H1 (cell line): ENCODE measurements at regions not wholly inside any gene's neighbourhood (a gene's known extent, or its start where the extent isn't known, plus 50 kb on each side); places are given as distances from the start of the nearest gene placed in this dataset.

Experiments used
- CTCF ChIA-PET: fragments of 300-600 bp; sonication (Branson Sonifier 250); formaldehyde crosslinking; loops from one replicate; lab custom pipeline; 2021; ENCODE audit not compliant: partially characterized antibody; lab: Charles Lee
- POLR2A ChIA-PET: fragments of 300-600 bp; sonication (Branson Sonifier 250); formaldehyde crosslinking; loops from one replicate; lab custom pipeline; 2021; ENCODE audit warnings: inconsistent platforms; ENCODE audit not compliant: partially characterized antibody; lab: Charles Lee
- DNase-seq, 2 experiments: peaks; one replicate each; pipeline versions ENCODE4 v3.0.0 to v3.0.0-alpha.2; 2010 to 2022; ENCODE audit warnings: low spot score in 2 of 2, low read depth in 1 of 2, mixed read lengths in 1 of 2
- FAIRE-seq: peaks from 2 replicates; lab custom pipeline; 2011; peaks lifted over from hg19 to GRCh38; lab: Jason Lieb, UNC
- H2AFZ ChIP-seq: 2 replicates; pipeline ENCODE4 v1.8.1; 2012; ENCODE audit warnings: low read length, inconsistent platforms
- H2AK5ac ChIP-seq: 2 replicates; pipeline ENCODE4 v1.6.1; 2013; ENCODE audit warnings: low read depth, low read length
- H2BK120ac ChIP-seq: replicated peaks from 2 replicates; pipeline ENCODE3; 2013; ENCODE audit warnings: low read depth, low read length, inconsistent platforms
- H2BK12ac ChIP-seq: 2 replicates; pipeline ENCODE4 v1.6.1; 2013; ENCODE audit warnings: low read depth, low read length
- H2BK15ac ChIP-seq: 2 replicates; pipeline ENCODE4 v1.6.1; 2013; ENCODE audit warnings: low read length
- H2BK20ac ChIP-seq: 2 replicates; pipeline ENCODE4 v1.6.1; 2013; ENCODE audit warnings: low read length
- H2BK5ac ChIP-seq: 2 replicates; pipeline ENCODE4 v1.6.1; 2013; ENCODE audit warnings: low read depth, low read length
- H3K14ac ChIP-seq: 2 replicates; pipeline ENCODE4 v1.6.1; 2013; ENCODE audit warnings: inconsistent platforms; ENCODE audit not compliant: insufficient read length
- H3K18ac ChIP-seq: 2 replicates; pipeline ENCODE4 v1.6.1; 2013; ENCODE audit warnings: low read length; ENCODE audit errors: extremely low read depth
- H3K23ac ChIP-seq: 2 replicates; pipeline ENCODE4 v1.6.1; 2013; ENCODE audit warnings: inconsistent platforms; ENCODE audit not compliant: insufficient read length
- H3K23me2 ChIP-seq: 2 replicates; pipeline ENCODE4 v1.6.1; 2013; ENCODE audit warnings: low read depth, low read length
- H3K27ac ChIP-seq: 2 replicates; pipeline ENCODE4 v1.6.1; 2011; ENCODE audit warnings: low read depth, low read length, inconsistent platforms
- H3K27me3 ChIP-seq, 4 experiments: replicated peaks in 1 of 4; 1 replicate in 1 of 4; 2 replicates in 3 of 4; pipeline versions ENCODE4 v1.6.1 to v1.8.1; 2011 to 2013; ENCODE audit warnings: low read length in 3 of 4, mild to moderate bottlenecking in 3 of 4, inconsistent platforms in 2 of 4, mixed read lengths in 2 of 4, moderate library complexity in 1 of 4; ENCODE audit not compliant: control insufficient read depth in 3 of 4, insufficient read depth in 3 of 4; ENCODE audit errors: extremely low read depth in 1 of 4
- H3K36me3 ChIP-seq, 4 experiments: 2 replicates each; pipeline versions ENCODE4 v1.6.1 to v1.8.1; 2011 to 2013; ENCODE audit warnings: mild to moderate bottlenecking in 4 of 4, low read length in 3 of 4, moderate library complexity in 2 of 4, control low read depth in 1 of 4, inconsistent platforms in 1 of 4; ENCODE audit not compliant: insufficient read depth in 4 of 4, control insufficient read depth in 2 of 4
- H3K4ac ChIP-seq: replicated peaks from 2 replicates; pipeline ENCODE3; 2013; ENCODE audit warnings: low read length, low read depth, mixed read lengths, inconsistent platforms; ENCODE audit not compliant: insufficient read length
- H3K4me1 ChIP-seq, 4 experiments: replicated peaks in 1 of 4; 1 replicate in 1 of 4; 2 replicates in 3 of 4; pipeline versions ENCODE4 v1.6.1 to v1.8.1; 2011 to 2013; ENCODE audit warnings: low read length in 3 of 4, inconsistent platforms in 2 of 4, mixed read lengths in 1 of 4; ENCODE audit not compliant: insufficient read depth in 4 of 4, control insufficient read depth in 3 of 4
- H3K4me2 ChIP-seq, 2 experiments: 2 replicates each; pipeline versions ENCODE4 v1.6.1 to v1.8.1; 2011 to 2013; ENCODE audit warnings: low read depth in 2 of 2, low read length in 2 of 2, control low read depth in 1 of 2, inconsistent platforms in 1 of 2, mild to moderate bottlenecking in 1 of 2; ENCODE audit not compliant: insufficient read depth in 1 of 2
- H3K4me3 ChIP-seq, 4 experiments: fragments of 200-600, 300-600 bp in 1 of 4; sonication (generic), shearing (Covaris generic), sonication (Bioruptor Twin) in 1 of 4; 2 replicates each; pipeline versions ENCODE4 v1.5.1 to v1.8.1; 2011 to 2016; ENCODE audit warnings: low read length in 4 of 4, low read depth in 3 of 4, control low read depth in 2 of 4, inconsistent platforms in 2 of 4, mild to moderate bottlenecking in 2 of 4, mixed read lengths in 1 of 4, moderate library complexity in 1 of 4; ENCODE audit not compliant: insufficient read depth in 2 of 4; ENCODE audit errors: extremely low read depth in 1 of 4
- H3K56ac ChIP-seq: replicated peaks from 2 replicates; pipeline ENCODE3; 2013; ENCODE audit warnings: low read depth, mild to moderate bottlenecking, mixed read lengths, low read length, inconsistent platforms; ENCODE audit not compliant: insufficient read length
- H3K79me1 ChIP-seq: 2 replicates; pipeline ENCODE4 v1.6.1; 2013; ENCODE audit warnings: low read depth, low read length, control low read depth
- H3K79me2 ChIP-seq, 2 experiments: 2 replicates each; pipeline versions ENCODE4 v1.6.1 to v1.8.1; 2012 to 2013; ENCODE audit warnings: low read length in 2 of 2, mild to moderate bottlenecking in 2 of 2, inconsistent platforms in 1 of 2; ENCODE audit not compliant: insufficient read depth in 2 of 2, control insufficient read depth in 1 of 2
- H3K9ac ChIP-seq, 4 experiments: replicated peaks in 1 of 4; 1 replicate in 1 of 4; 2 replicates in 3 of 4; pipeline versions ENCODE4 v1.6.1 to v1.8.1; 2011 to 2013; ENCODE audit warnings: low read depth in 3 of 4, low read length in 3 of 4, control low read depth in 2 of 4, mild to moderate bottlenecking in 2 of 4, moderate library complexity in 2 of 4, inconsistent platforms in 1 of 4; ENCODE audit errors: extremely low read depth in 1 of 4
- H3K9me3 ChIP-seq, 2 experiments: 2 replicates each; pipeline versions ENCODE4 v1.6.1 to v1.8.1; 2012 to 2013; ENCODE audit warnings: mild to moderate bottlenecking in 2 of 2, moderate library complexity in 2 of 2, control low read depth in 1 of 2, inconsistent platforms in 1 of 2, low read depth in 1 of 2, low read length in 1 of 2, mixed read lengths in 1 of 2; ENCODE audit not compliant: insufficient read depth in 2 of 2
- H4K20me1 ChIP-seq, 2 experiments: replicated peaks in 1 of 2; 2 replicates each; pipeline versions ENCODE3 to v1.8.1; 2011 to 2013; ENCODE audit warnings: inconsistent platforms in 2 of 2, low read length in 2 of 2, mild to moderate bottlenecking in 1 of 2; ENCODE audit not compliant: insufficient read depth in 2 of 2, control insufficient read depth in 1 of 2
- H4K5ac ChIP-seq: 2 replicates; pipeline ENCODE4 v1.6.1; 2013; ENCODE audit warnings: low read length, low read depth, mixed read lengths, inconsistent platforms; ENCODE audit not compliant: insufficient read length
- H4K8ac ChIP-seq: 2 replicates; pipeline ENCODE4 v1.8.0; 2013; ENCODE audit warnings: mild to moderate bottlenecking, moderate library complexity, low read length, inconsistent platforms; ENCODE audit not compliant: insufficient read depth; ENCODE audit errors: extremely low read depth
- H4K91ac ChIP-seq: replicated peaks from 2 replicates; pipeline ENCODE3; 2013; ENCODE audit warnings: low read length, mixed read lengths, inconsistent platforms; ENCODE audit not compliant: insufficient read length
- NANOG ChIP-seq: IDR thresholded peaks from 2 replicates; pipeline ENCODE4 v1.6.1; 2011; ENCODE audit warnings: low read length, low read depth, mild to moderate bottlenecking, inconsistent platforms; ENCODE audit not compliant: insufficient read depth, poor library complexity, severe bottlenecking
- PHF8 ChIP-seq: fragments of 200-600 bp; sonication (generic); conservative IDR thresholded peaks from 2 replicates; pipeline ENCODE4 v1.7.1; 2012; ENCODE audit warnings: low read depth, mild to moderate bottlenecking, inconsistent platforms, low read length, moderate library complexity
- SP2 ChIP-seq: IDR thresholded peaks from 2 replicates; pipeline ENCODE4 v1.6.1; 2012; ENCODE audit warnings: mild to moderate bottlenecking, low read length, inconsistent platforms
- SP4 ChIP-seq: IDR thresholded peaks from 2 replicates; pipeline ENCODE4 v1.6.1; 2012; ENCODE audit warnings: low read length, inconsistent platforms
- WGBS, 2 experiments: shearing (Covaris generic) in 1 of 2; methylation state at CpG; one replicate each; pipeline versions ENCODE4 v1.1.6 to v1.1.7; 2013 to 2015; ENCODE audit warnings: low lambda C conversion rate in 2 of 2, mixed read lengths in 2 of 2, inconsistent platforms in 1 of 2, low coverage in 1 of 2, missing lambda C conversion rate in 1 of 2; ENCODE audit not compliant: insufficient replicate concordance in 2 of 2, insufficient coverage in 1 of 2, insufficient read length in 1 of 2; ENCODE audit errors: extremely low coverage in 1 of 2, missing lambda C conversion rate in 1 of 2; 5-methylcytosine and 5-hydroxymethylcytosine counted together

DNA sequence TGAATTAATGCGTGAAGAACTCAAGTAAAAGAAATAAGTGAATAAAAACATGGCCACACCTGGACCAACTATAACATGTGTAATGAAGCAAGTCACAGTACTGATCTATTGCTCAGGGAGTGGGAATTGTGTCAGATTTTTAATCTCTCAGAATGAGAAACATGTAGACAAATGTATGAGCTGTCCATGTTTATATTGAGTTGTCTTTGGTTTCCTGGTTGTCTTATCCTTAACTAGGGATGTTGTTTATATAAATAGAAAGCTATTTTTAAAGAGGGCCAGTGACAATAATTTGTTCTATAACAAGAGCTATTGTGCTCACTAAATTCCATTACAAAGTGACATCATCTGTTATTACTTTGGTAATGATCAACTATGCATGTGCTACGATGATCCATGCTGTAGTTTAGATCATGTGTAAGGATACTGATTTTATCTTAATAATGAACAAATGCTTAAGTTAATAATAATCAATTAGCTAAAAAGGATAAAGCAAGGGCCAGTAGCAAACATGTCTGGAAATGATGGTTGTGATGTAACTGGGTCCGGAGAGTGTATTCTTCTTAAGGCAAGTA is 91.3 kb upstream of the RTL1 start:
- H3K4me2 ChIP-seq, result no peak overlapping the region
- H3K18ac ChIP-seq, result no peak overlapping the region
- H2AK5ac ChIP-seq, result no peak overlapping the region
- H2AFZ ChIP-seq, result no peak overlapping the region
- H4K20me1 ChIP-seq, result no peaks in the 10 kb centered on the region
- FAIRE-seq (no peak), DNase-seq (no peak)
- H3K36me3 ChIP-seq, result no peaks in the 10 kb centered on the region
- H4K91ac ChIP-seq, result no peak overlapping the region
- H4K5ac ChIP-seq, result no peak overlapping the region
- no peak overlapping the region for H4K8ac ChIP-seq
- H2BK5ac ChIP-seq, result no peak overlapping the region
- CTCF ChIA-PET, result no interaction called here
- H3K9me3 ChIP-seq, result no peaks in the 10 kb centered on the region
- H3K23me2 ChIP-seq, result no peaks in the 10 kb centered on the region
- 80% methylated on average over 3 of the region's 3 CpGs; no CpG with 5 or more reads in 1 of the 2 experiments for WGBS, 2 experiments
- H2BK12ac ChIP-seq, result no peak overlapping the region
- no peaks in the 10 kb centered on the region for H3K27me3 ChIP-seq
- no peak overlapping the region for H2BK120ac ChIP-seq
- H2BK20ac ChIP-seq, result no peak overlapping the region
- no peaks in the 10 kb centered on the region for H3K79me2 ChIP-seq
- no peak overlapping the region for H3K56ac ChIP-seq
- no peak overlapping the region for H3K4ac ChIP-seq
- H3K9ac ChIP-seq, result no peak overlapping the region
- no peaks in the 10 kb centered on the region for H3K79me1 ChIP-seq
- H3K4me1 ChIP-seq, result no peaks in the 10 kb centered on the region
- H2BK15ac ChIP-seq, result no peak overlapping the region
- no peak overlapping the region for H3K23ac ChIP-seq
- TF ChIP-seq PHF8, result no peak
- TF ChIP-seq SP4, result no peak
- TF ChIP-seq SP2, result no peak
- no peak for TF ChIP-seq NANOG
- H3K4me3 ChIP-seq, result no peak overlapping the region
- POLR2A ChIA-PET, result no interaction called here
- H3K27ac ChIP-seq, result no peak overlapping the region
- no peak overlapping the region for H3K14ac ChIP-seq
